Retinal pigment epithelial cell (primary cell): ENCODE measurements at regions not wholly inside any gene's neighbourhood (a gene's known extent, or its start where the extent isn't known, plus 50 kb on each side); places are given as distances from the start of the nearest gene placed in this dataset.

Source experiments
- DNase-seq: peaks from one replicate; pipeline ENCODE4 v3.0.0-alpha.2; 2010; ENCODE audit warnings: low read depth
- H3K4me3 ChIP-seq: 2 replicates; pipeline ENCODE4 v1.5.1; 2011; ENCODE audit warnings: mild to moderate bottlenecking, low read length, control low read depth, moderate library complexity
- CTCF ChIP-seq: conservative IDR thresholded peaks from 2 replicates; pipeline ENCODE4 v1.5.1; 2011; ENCODE audit warnings: low read depth, low read length, control low read depth, inconsistent platforms

- DNase-seq, result no peak
- peak; percentile 71 for TF ChIP-seq CTCF
- H3K4me3 ChIP-seq, result no peak overlapping the region
Observed at GRCh38 chr18:65091744-65092329, 659.0 kb upstream of the CDH7 start.

- DNase-seq, result no peak
Observed at GRCh38 chr18:65082907-65083306, 667.9 kb upstream of the CDH7 start.

GRCh38 chr18:65081786-65082185 lies 669.0 kb upstream of the CDH7 start:
- TF ChIP-seq CTCF, result no peak
- no peak for DNase-seq
- no peak overlapping the region for H3K4me3 ChIP-seq

More at GRCh38 chr18:65082907-65083306, 667.9 kb upstream of the CDH7 start:
- no peak for TF ChIP-seq CTCF
- no peak overlapping the region for H3K4me3 ChIP-seq

GRCh38 chr18:65073060-65073550 lies 677.7 kb upstream of the CDH7 start:
- TF ChIP-seq CTCF, result no peak

GRCh38 chr18:65057439-65058083 lies 693.3 kb upstream of the CDH7 start:
- TF ChIP-seq CTCF, result no peak

More at GRCh38 chr18:65073060-65073550, 677.7 kb upstream of the CDH7 start:
- no peak for DNase-seq
- H3K4me3 ChIP-seq, result no peak overlapping the region

GRCh38 chr18:65056575-65056974 lies 694.2 kb upstream of the CDH7 start:
- H3K4me3 ChIP-seq, result no peak overlapping the region
- no peak for DNase-seq
- no peak for TF ChIP-seq CTCF

More at GRCh38 chr18:65057439-65058083, 693.3 kb upstream of the CDH7 start:
- no peak for DNase-seq
- H3K4me3 ChIP-seq, result no peak overlapping the region

- no peak overlapping the region for H3K4me3 ChIP-seq
- DNase-seq, result no peak
- TF ChIP-seq CTCF, result no peak
Observed at GRCh38 chr18:65049586-65049985, 701.2 kb upstream of the CDH7 start.
